ENCODE measurements at regions not wholly inside any gene's neighbourhood (a gene's known extent, or its start where the extent isn't known, plus 50 kb on each side); places are given as distances from the start of the nearest gene placed in this dataset.

- TF ChIP-seq POLR2A (IDR thresholded peaks at IDR 0.05), result no peak
- no peak for TF ChIP-seq CTCF (IDR thresholded peaks at IDR 0.05)
Measured at GRCh38 chr12:127144770-127145169, 1122.2 kb upstream of the TMEM132C start.

Data from prostate gland (tissue), 2 donors.